ENCODE measurements at regions not wholly inside any gene's neighbourhood (a gene's known extent, or its start where the extent isn't known, plus 50 kb on each side); places are given as distances from the start of the nearest gene placed in this dataset.

- peaks cover 7 to 13% of the 10 kb centered on the region in 2 experiments for H3K9me3 Mint-ChIP-seq
- Histone ChIP-seq H3K27me3 (ENCODE audit: insufficient read depth, low read length) (no peaks in the 10 kb centered on the region), H2BK20ac (ENCODE audit: low read depth, low read length, poor library complexity, severe bottlenecking) (no peak overlapping the region), H3K23ac (ENCODE audit: insufficient read length, low read depth, low read length) (no peak overlapping the region), H3T11ph (ENCODE audit: low read length) (no peak overlapping the region), H3K9me3 (ENCODE audit: control insufficient read depth, low read depth, low read length) (peaks cover 5% of the 10 kb centered on the region), H3K18ac (ENCODE audit: insufficient read length, low read depth, low read length) (no peak overlapping the region), H3K14ac (ENCODE audit: insufficient read depth, low read length) (no peak overlapping the region), H2BK12ac (ENCODE audit: insufficient read length, low read depth, low read length) (no peak overlapping the region), H4K5ac (ENCODE audit: insufficient read length, low read depth, low read length) (no peak overlapping the region), H2BK5ac (ENCODE audit: insufficient read length, low read length) (no peak overlapping the region), H2AK5ac (ENCODE audit: insufficient read length, low read length) (no peak overlapping the region), H3K9ac (ENCODE audit: extremely low read depth, insufficient read length, low read length) (no peak overlapping the region), H3K4me1 (ENCODE audit: insufficient read depth, low read length) (no peaks in the 10 kb centered on the region), H3K56ac (ENCODE audit: insufficient read length, low read depth, low read length) (no peak overlapping the region), H4K8ac (replicated peaks; ENCODE audit: insufficient read length, low read depth, low read length) (no peak overlapping the region), H3K27ac (ENCODE audit: insufficient read length, low read depth, low read length) (no peak overlapping the region), H3K79me1 (ENCODE audit: insufficient read depth, low read depth, low read length, poor library complexity, severe bottlenecking) (no peaks in the 10 kb centered on the region), H2BK15ac (ENCODE audit: low read depth, low read length) (no peak overlapping the region), H2AFZ (ENCODE audit: low read length) (no peak overlapping the region), H4K91ac (ENCODE audit: insufficient read length, low read depth, low read length) (no peak overlapping the region), H3K4me2 (ENCODE audit: insufficient read depth, insufficient read length, low read length) (no peak overlapping the region), H2BK120ac (ENCODE audit: low read depth, low read length, poor library complexity, severe bottlenecking) (no peak overlapping the region), H3K4ac (ENCODE audit: low read depth, low read length) (no peak overlapping the region), H4K20me1 (ENCODE audit: control insufficient read depth, insufficient read depth, insufficient read length) (no peaks in the 10 kb centered on the region), H3K23me2 (ENCODE audit: insufficient read length, low read depth, low read length, poor library complexity, severe bottlenecking) (no peaks in the 10 kb centered on the region), H3K79me2 (ENCODE audit: insufficient read depth, low read length) (no peaks in the 10 kb centered on the region)
- TF ChIP-seq, protein P1, sequence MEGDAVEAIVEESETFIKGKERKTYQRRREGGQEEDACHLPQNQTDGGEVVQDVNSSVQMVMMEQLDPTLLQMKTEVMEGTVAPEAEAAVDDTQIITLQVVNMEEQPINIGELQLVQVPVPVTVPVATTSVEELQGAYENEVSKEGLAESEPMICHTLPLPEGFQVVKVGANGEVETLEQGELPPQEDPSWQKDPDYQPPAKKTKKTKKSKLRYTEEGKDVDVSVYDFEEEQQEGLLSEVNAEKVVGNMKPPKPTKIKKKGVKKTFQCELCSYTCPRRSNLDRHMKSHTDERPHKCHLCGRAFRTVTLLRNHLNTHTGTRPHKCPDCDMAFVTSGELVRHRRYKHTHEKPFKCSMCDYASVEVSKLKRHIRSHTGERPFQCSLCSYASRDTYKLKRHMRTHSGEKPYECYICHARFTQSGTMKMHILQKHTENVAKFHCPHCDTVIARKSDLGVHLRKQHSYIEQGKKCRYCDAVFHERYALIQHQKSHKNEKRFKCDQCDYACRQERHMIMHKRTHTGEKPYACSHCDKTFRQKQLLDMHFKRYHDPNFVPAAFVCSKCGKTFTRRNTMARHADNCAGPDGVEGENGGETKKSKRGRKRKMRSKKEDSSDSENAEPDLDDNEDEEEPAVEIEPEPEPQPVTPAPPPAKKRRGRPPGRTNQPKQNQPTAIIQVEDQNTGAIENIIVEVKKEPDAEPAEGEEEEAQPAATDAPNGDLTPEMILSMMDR (conservative IDR thresholded peaks at IDR 0.05) = no peak
- no peak overlapping the region for H3K4me3 Mint-ChIP-seq
- WGBS (ENCODE audit: extremely low coverage, insufficient read length, low lambda C conversion rate) = no CpG with 5 or more reads among the region's 2 CpGs
- H3K27ac Mint-ChIP-seq = no peak overlapping the region
- no peaks in the 10 kb centered on the region; a peak in 2 of 4 replicates for H3K4me1 Mint-ChIP-seq
- peaks cover 0 to 9% (median 0%) of the 10 kb centered on the region in 3 experiments; a peak in 4 of 7 replicates for H3K36me3 Mint-ChIP-seq (ENCODE audit: insufficient read depth in 1 of 3, low read depth in 3 of 3)
- DNase-seq = no peak
- no peaks in the 10 kb centered on the region; the same call in none of the 2 replicates for H3K27me3 Mint-ChIP-seq (ENCODE audit: low read depth)
Measured at GRCh38 chr5:14003513-14003912, 59.0 kb upstream of the DNAH5 start.

All from H9 (cell line).